ENCODE measurements at regions not wholly inside any gene's neighbourhood (a gene's known extent, or its start where the extent isn't known, plus 50 kb on each side); places are given as distances from the start of the nearest gene placed in this dataset.

DNA sequence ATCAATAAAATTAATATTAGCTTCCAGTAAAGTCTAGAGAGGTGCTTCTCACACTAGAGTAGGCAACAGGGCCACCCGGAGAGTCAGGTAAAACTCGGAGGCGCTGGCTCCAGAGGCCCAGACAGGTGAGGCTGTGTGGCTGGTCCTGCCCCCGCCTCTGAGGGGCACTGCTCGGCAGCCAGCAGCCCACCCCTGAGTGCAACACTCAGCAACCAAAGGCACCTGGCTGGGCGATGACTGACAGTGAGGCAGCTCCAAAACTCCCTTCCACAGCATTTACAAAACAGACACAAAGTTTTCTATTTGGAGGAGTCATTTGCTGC, 138.8 kb upstream of the ID2 start:
- no peaks in the 10 kb centered on the region for H3K27me3 ChIP-seq
- H3K4me3 ChIP-seq = no peak overlapping the region
- H3K9me3 ChIP-seq = no peaks in the 10 kb centered on the region
- peak overlapping the region; percentile 49 to 88 (median 66) for H3K27ac ChIP-seq
- peaks cover 33 to 63% (median 42%) of the 10 kb centered on the region in 3 donors for H3K4me1 ChIP-seq
- intact Hi-C loops (cut with DNase I) = no loop called here
- no peaks in the 10 kb centered on the region for H3K36me3 ChIP-seq
- 83 to 100% methylated on average over 2 to 5 of the region's 6 CpGs for WGBS, 2 donors
- TF ChIP-seq, protein P1, sequence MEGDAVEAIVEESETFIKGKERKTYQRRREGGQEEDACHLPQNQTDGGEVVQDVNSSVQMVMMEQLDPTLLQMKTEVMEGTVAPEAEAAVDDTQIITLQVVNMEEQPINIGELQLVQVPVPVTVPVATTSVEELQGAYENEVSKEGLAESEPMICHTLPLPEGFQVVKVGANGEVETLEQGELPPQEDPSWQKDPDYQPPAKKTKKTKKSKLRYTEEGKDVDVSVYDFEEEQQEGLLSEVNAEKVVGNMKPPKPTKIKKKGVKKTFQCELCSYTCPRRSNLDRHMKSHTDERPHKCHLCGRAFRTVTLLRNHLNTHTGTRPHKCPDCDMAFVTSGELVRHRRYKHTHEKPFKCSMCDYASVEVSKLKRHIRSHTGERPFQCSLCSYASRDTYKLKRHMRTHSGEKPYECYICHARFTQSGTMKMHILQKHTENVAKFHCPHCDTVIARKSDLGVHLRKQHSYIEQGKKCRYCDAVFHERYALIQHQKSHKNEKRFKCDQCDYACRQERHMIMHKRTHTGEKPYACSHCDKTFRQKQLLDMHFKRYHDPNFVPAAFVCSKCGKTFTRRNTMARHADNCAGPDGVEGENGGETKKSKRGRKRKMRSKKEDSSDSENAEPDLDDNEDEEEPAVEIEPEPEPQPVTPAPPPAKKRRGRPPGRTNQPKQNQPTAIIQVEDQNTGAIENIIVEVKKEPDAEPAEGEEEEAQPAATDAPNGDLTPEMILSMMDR (IDR thresholded peaks at IDR 0.05) = no peak
- TF ChIP-seq POLR2A (IDR thresholded peaks at IDR 0.05) = no peak
- no peak for DNase-seq

- intact Hi-C loops (cut with DNase I) = no loop called here
- TF ChIP-seq, protein P1 (IDR thresholded peaks at IDR 0.05) = no peak
- peak in 1 of 4 donors; percentile 54 for TF ChIP-seq POLR2A (IDR thresholded peaks at IDR 0.05)
Measured at GRCh38 chr2:8543383-8544170, 138.3 kb upstream of the ID2 start.

GRCh38 chr2:8544171-8544785, 137.6 kb upstream of the ID2 start:
- no peaks in the 10 kb centered on the region for H3K9me3 ChIP-seq
- H3K27me3 ChIP-seq = no peaks in the 10 kb centered on the region
- H3K36me3 ChIP-seq = no peaks in the 10 kb centered on the region
- H3K27ac ChIP-seq = peak overlapping the region; percentile 36 to 88 (median 60)
- TF ChIP-seq, protein P1 (IDR thresholded peaks at IDR 0.05) = no peak
- TF ChIP-seq POLR2A (IDR thresholded peaks at IDR 0.05) = no peak
- WGBS, 2 donors = 69 to 73% methylated on average over 12 to 13 of the region's 15 CpGs
- no peak overlapping the region for H3K4me3 ChIP-seq
- no peak for DNase-seq
- peaks cover 28 to 51% (median 35%) of the 10 kb centered on the region in 3 donors for H3K4me1 ChIP-seq
- intact Hi-C loops (cut with DNase I) = no loop called here

More at GRCh38 chr2:8543383-8544170, 138.3 kb upstream of the ID2 start:
- Histone ChIP-seq H3K4me1 (peaks cover 33 to 58% (median 39%) of the 10 kb centered on the region in 3 donors), H3K27ac (peak overlapping the region; percentile 49 to 88 (median 66)), H3K36me3 (no peaks in the 10 kb centered on the region), H3K9me3 (no peaks in the 10 kb centered on the region), H3K27me3 (no peaks in the 10 kb centered on the region), H3K4me3 (no peak overlapping the region)
- peak; percentile 34 for DNase-seq
- WGBS, 2 donors = 46 to 63% methylated on average over 20 of the region's 29 CpGs

DNA sequence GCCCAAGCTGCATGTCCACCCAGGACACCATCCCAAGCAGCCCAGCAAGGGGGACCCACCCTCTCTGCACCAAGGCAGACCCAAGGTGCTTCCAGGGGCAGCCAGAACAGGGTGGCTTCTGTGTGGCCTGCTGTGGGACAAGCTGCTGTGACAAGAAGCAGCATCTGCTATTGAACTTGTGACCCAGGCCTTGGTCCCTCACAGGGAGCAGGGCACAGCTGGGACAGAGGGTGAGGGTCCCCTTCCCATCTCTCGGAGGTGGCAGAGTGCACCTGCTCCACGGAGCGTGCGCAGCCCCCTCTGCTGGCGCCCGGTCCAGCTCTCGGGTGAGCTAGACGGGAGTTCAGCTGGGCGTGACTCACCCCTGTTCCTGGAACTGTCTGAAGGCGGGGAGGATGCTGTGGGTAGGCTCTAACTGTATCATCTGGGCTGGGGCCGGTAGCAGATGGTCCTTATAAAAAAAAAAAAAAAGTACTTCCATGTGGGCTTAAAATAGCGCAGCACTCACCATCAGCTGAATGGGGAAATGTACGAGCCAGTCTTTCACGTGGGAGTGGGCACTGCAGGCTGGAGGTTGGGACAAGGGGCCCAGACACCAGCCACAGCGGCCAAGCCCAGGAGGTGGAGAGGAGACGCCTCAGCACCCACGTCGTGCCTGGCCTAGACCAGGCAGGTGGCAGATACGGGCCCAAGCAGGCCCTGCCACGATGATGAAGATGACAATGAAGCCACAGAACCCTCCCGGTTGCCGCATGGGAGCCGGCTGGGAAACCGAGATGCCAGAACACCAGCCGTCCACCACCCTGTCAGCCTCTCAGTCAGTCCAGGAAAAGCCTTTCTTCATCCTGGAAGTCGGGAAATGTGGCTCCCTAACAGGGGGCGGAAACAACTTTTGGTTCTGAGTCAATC, 136.8 kb upstream of the ID2 start:
- Histone ChIP-seq H3K4me1 (peaks cover 22 to 43% (median 27%) of the 10 kb centered on the region in 3 donors), H3K27ac (peak overlapping the region; percentile 36 to 88 (median 60)), H3K27me3 (no peaks in the 10 kb centered on the region), H3K36me3 (no peaks in the 10 kb centered on the region), H3K9me3 (no peaks in the 10 kb centered on the region), H3K4me3 (no peak overlapping the region)
- peak; percentile 26 for DNase-seq
- WGBS, 2 donors = 48 to 54% methylated on average over 12 to 14 of the region's 27 CpGs
- intact Hi-C loops (cut with DNase I) = no loop called here
- TF ChIP-seq POLR2A (IDR thresholded peaks at IDR 0.05) = peak in 1 of 4 donors; percentile 16
- TF ChIP-seq, protein P1 (IDR thresholded peaks at IDR 0.05) = peak in 3 of 6 experiments; percentile 6 to 40 (median 21)
